Fibroblast of the aortic adventitia (primary cell): ENCODE measurements at regions not wholly inside any gene's neighbourhood (a gene's known extent, or its start where the extent isn't known, plus 50 kb on each side); places are given as distances from the start of the nearest gene placed in this dataset.

Experiments used
- DNase-seq: peaks from one replicate; pipeline ENCODE4 v3.0.0-alpha.2; 2010; ENCODE audit warnings: low read depth
- H3K4me3 ChIP-seq: 2 replicates; pipeline ENCODE4 v1.5.1; 2011; ENCODE audit warnings: low read depth, mild to moderate bottlenecking, control low read depth, low read length, moderate library complexity
- CTCF ChIP-seq: IDR thresholded peaks from 2 replicates; pipeline ENCODE4 v1.5.1; 2011; ENCODE audit warnings: mild to moderate bottlenecking, low read length, control low read depth, inconsistent platforms; ENCODE audit not compliant: insufficient read depth

DNA sequence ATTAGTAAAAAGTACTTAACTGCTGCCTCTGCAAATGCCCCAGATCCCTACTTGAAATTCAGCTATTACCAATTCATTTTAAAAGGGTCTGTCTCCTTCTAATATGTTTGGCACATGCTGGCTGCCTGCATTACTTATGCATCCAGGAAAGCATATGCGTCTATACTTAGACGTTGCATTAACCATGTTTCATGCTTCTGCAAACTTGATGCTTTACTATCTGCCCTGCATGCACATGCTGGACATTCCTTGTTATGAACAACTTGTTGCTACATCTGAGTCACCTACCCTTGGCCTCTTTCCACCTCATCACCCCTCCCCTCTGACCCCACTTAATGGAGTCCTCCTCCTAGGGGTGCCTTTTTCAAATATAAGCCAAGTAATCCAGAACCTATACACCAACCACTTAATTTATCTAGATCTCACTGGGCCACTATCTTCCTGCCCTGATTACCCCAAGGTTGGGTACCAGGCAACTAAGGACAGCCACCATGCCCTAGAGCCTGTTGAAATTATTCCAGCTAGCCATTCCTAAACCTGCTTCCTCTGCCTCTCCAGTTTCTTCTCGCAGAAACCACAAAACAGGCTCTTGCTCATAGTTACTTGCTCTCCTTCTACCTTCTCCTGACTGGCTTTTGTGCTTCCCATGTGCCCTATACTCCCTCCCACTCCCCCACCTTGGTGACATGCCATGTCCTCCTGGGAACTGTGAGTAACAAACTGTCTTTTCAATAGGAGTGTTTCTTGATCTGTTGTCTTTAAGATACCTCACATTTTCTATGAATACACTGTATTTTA, 1187.9 kb downstream of the REEP3 start:
- TF ChIP-seq CTCF: no peak
- H3K4me3 ChIP-seq: no peak overlapping the region
- no peak for DNase-seq

DNA sequence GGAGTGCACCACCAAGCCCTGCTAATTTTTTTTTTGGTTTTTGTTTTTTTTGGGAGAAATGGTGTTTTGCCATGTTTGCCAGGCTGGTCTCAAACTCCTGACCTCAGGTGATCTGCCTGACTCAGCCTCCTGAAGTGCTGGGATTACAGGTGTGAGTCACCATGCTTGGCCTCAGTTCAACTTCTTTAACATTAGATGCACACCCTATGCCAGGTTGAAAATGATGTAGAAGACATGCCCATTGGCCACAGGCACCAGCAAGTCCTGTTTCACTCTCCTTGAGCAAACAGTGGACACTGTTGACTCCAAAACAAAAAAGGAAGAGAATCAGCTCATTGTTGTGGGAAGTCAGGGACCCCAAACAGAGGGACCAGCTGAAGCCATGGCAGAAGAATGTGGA, 1205.3 kb downstream of the REEP3 start:
- DNase-seq: no peak
- no peak overlapping the region for H3K4me3 ChIP-seq
- TF ChIP-seq CTCF: no peak

- TF ChIP-seq CTCF: no peak
- H3K4me3 ChIP-seq: no peak overlapping the region
- no peak for DNase-seq
Observed at GRCh38 chr10:64731016-64731415, 1209.8 kb downstream of the REEP3 start.

DNA sequence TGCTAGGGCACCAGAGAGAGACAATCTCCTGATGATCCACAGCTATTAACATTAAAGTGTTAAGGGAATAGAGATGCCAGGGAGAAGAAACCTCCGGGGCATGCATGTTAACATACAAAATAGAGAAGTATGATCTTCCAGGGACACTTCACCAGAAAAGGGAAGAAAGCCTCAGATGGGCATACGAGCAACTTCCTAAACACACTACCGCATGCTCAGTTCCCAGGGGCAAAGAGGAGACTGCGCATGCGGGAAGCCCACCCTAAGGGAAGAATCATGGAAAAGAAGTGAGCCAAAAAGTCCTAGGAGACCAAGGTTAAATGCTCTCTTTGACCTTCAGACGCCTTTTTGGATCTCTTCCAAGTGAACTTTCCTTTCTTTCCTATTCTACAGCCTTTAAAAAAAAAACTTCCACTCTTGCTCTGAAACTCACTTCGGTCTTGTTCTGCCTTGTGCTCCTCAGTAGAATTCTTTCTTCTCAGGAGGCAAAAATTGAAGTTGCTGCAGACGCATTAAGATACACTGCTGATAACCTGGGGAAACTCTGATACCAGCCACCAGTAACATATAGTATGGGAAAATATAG, 1211.3 kb downstream of the REEP3 start:
- TF ChIP-seq CTCF: no peak
- no peak for DNase-seq

DNA sequence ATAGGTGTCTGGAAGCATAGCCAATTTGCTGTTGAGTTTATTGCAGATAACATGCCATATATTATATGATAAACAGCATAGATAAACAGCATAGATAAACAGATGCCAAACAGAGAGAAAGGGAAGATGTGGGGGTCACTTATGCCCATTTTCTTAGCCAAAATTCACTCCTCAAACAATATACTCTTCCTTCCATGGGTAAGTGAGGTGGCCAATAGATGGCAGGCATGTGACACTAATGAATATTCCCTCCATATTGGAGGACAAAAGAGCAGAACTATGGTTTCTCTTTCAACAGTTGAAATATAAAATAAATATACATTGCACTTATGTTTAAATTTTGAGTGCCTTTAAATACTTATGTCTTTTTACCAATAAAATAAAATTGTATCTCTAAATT, 1212.8 kb downstream of the REEP3 start:
- no peak for DNase-seq
- no peak for TF ChIP-seq CTCF
- H3K4me3 ChIP-seq: no peak overlapping the region

More for the DNA sequence above, 1211.3 kb downstream of the REEP3 start:
- H3K4me3 ChIP-seq: no peak overlapping the region

- no peak for TF ChIP-seq CTCF
- DNase-seq: no peak
- H3K4me3 ChIP-seq: no peak overlapping the region
Observed at GRCh38 chr10:64738462-64738861, 1217.3 kb downstream of the REEP3 start.
